ENCODE measurements at regions not wholly inside any gene's neighbourhood (a gene's known extent, or its start where the extent isn't known, plus 50 kb on each side); places are given as distances from the start of the nearest gene placed in this dataset.

GRCh38 chr7:42688056-42688371 lies 223.9 kb downstream of the C7orf25 start:
- no peaks in the 10 kb centered on the region for H3K27me3 ChIP-seq
- no peaks in the 10 kb centered on the region for H3K36me3 ChIP-seq
- intact Hi-C loops (cut with DNase I), result loop anchor here in 1 of 10 donors (10.0 kb wide), 1 partner anchor 703 kb away; no protein-coding TSS in a partner anchor

GRCh38 chr7:42687211-42688055 lies 224.4 kb downstream of the C7orf25 start:
- H3K9me3 ChIP-seq, result peaks cover 0 to 7% (median 0%) of the 10 kb centered on the region in 12 donors
- no peak for TF ChIP-seq POLR2A (IDR thresholded peaks at IDR 0.05)
- TF ChIP-seq CTCF (IDR thresholded peaks at IDR 0.05), result no peak
- no peak overlapping the region for H3K4me3 ChIP-seq
- H3K27me3 ChIP-seq, result no peaks in the 10 kb centered on the region
- no peaks in the 10 kb centered on the region for H3K4me1 ChIP-seq
- no peaks in the 10 kb centered on the region for H3K36me3 ChIP-seq
- DNase-seq (no peak), ATAC-seq (no peak)
- peak overlapping the region in 1 of 12 donors; percentile 53 for H3K27ac ChIP-seq
- 68 to 77% (median 75%) methylated on average over 9 of the region's 9 CpGs for WGBS, 4 donors
- intact Hi-C loops (cut with DNase I), result loop anchor here in 1 of 10 donors (10.0 kb wide), 1 partner anchor 703 kb away; no protein-coding TSS in a partner anchor

More at GRCh38 chr7:42688056-42688371, 223.9 kb downstream of the C7orf25 start:
- Histone ChIP-seq H3K9me3 (peaks cover 0 to 7% (median 0%) of the 10 kb centered on the region in 12 donors), H3K27ac (peak overlapping the region in 1 of 12 donors; percentile 53), H3K4me3 (no peak overlapping the region), H3K4me1 (no peaks in the 10 kb centered on the region)
- whole genome bisulfite sequencing, 4 donors, result 63 to 70% (median 67%) methylated on average over 2 of the region's 2 CpGs
- DNase-seq (no peak), ATAC-seq (no peak)
- no peak for TF ChIP-seq POLR2A (IDR thresholded peaks at IDR 0.05)
- no peak for TF ChIP-seq CTCF (IDR thresholded peaks at IDR 0.05)

GRCh38 chr7:42686594-42687156 lies 225.2 kb downstream of the C7orf25 start:
- intact Hi-C loops (cut with DNase I), result loop anchor here in 1 of 10 donors (10.0 kb wide), 1 partner anchor 702 kb away; no protein-coding TSS in a partner anchor
- H3K36me3 ChIP-seq, result no peaks in the 10 kb centered on the region
- ATAC-seq (no peak), DNase-seq (no peak)
- H3K27me3 ChIP-seq, result no peaks in the 10 kb centered on the region
- 67 to 72% (median 70%) methylated on average over 12 of the region's 12 CpGs for WGBS, 4 donors
- no peak for TF ChIP-seq CTCF (IDR thresholded peaks at IDR 0.05)
- H3K4me3 ChIP-seq, result no peak overlapping the region
- H3K4me1 ChIP-seq, result no peaks in the 10 kb centered on the region
- peak overlapping the region in 1 of 12 donors; percentile 53 for H3K27ac ChIP-seq
- H3K9me3 ChIP-seq, result peaks cover 0 to 7% (median 0%) of the 10 kb centered on the region in 12 donors

GRCh38 chr7:42685911-42686310 lies 226.0 kb downstream of the C7orf25 start:
- Histone ChIP-seq H3K36me3 (no peaks in the 10 kb centered on the region), H3K4me1 (no peaks in the 10 kb centered on the region), H3K27ac (peak overlapping the region in 1 of 12 donors; percentile 53), H3K27me3 (no peaks in the 10 kb centered on the region), H3K9me3 (peaks cover 0 to 7% (median 0%) of the 10 kb centered on the region in 12 donors), H3K4me3 (no peak overlapping the region)
- TF ChIP-seq CTCF (IDR thresholded peaks at IDR 0.05) (no peak), POLR2A (IDR thresholded peaks at IDR 0.05) (no peak)
- ATAC-seq, result no peak
- DNase-seq, result no peak
- WGBS, 4 donors, result 56 to 66% (median 64%) methylated on average over 9 of the region's 9 CpGs
- intact Hi-C loops (cut with DNase I), result loop anchor here in 1 of 10 donors (10.0 kb wide), 1 partner anchor 701 kb away; no protein-coding TSS in a partner anchor

All from heart left ventricle (tissue), 16 donors.